HepG2 (cell line): ENCODE measurements at regions not wholly inside any gene's neighbourhood (a gene's known extent, or its start where the extent isn't known, plus 50 kb on each side); places are given as distances from the start of the nearest gene placed in this dataset.
"Not testable (repeated sequence)": the region's sequence is repeated elsewhere in the genome, so short reads cannot be mapped to it uniquely, and the experiment has no call there.

Experiments
- ATAC-seq: fragments of 200-7000 bp; cut with Tn5 transposase; 3 replicates; pipeline ENCODE4 v1.9.1; 2020; ENCODE audit warnings: mild to moderate bottlenecking, moderate library complexity
- BruUV-seq: library from RNA; stranded (reverse); fragments of 400-500 nt; replicated peaks from 2 replicates; lab custom pipeline; 2021; lab: Mats Ljungman, UMichigan
- CTCF ChIA-PET: fragments of 300-600 bp; formaldehyde crosslinking; extraction: SDS; loops from one replicate; lab custom pipeline; 2021; ENCODE audit warnings: low total read pairs, inconsistent platforms, low intra/inter-chr PET ratio; lab: Yijun Ruan, JAX
- POLR2A ChIA-PET: fragments of 350-600 bp; sonication (Branson Sonifier 250); formaldehyde crosslinking; loops from one replicate; lab custom pipeline; 2020; ENCODE audit warnings: antibody characterized with exemption, inconsistent platforms; lab: Yijun Ruan, JAX
- DNase-seq: peaks from one replicate; pipeline ENCODE4 v3.0.0-alpha.2; 2015; ENCODE audit warnings: low spot score
- FAIRE-seq: peaks from 3 replicates; lab custom pipeline; 2011; peaks lifted over from hg19 to GRCh38; lab: Jason Lieb, UNC
- H2AFZ ChIP-seq: one replicate; pipeline ENCODE4 v1.6.1; 2011; ENCODE audit warnings: low read length, inconsistent platforms
- H3K27ac ChIP-seq: fragments of 300-600 bp; 3 replicates; pipeline ENCODE4 v1.8.0; 2011; ENCODE audit warnings: mixed run types, mild to moderate bottlenecking, mixed read lengths, low read length, inconsistent platforms; ENCODE audit not compliant: insufficient read depth; ENCODE audit errors: extremely low read length
- H3K27me3 ChIP-seq, 2 experiments: fragments of 200-600 bp in 1 of 2; 2 replicates in 1 of 2; 3 replicates in 1 of 2; pipeline versions ENCODE4 v1.6.0 to v1.8.0; 2011; ENCODE audit warnings: low read length in 2 of 2, mild to moderate bottlenecking in 2 of 2, moderate library complexity in 2 of 2, inconsistent platforms in 1 of 2; ENCODE audit not compliant: insufficient read depth in 2 of 2, control insufficient read depth in 1 of 2
- H3K36me3 ChIP-seq, 2 experiments: fragments of 200-600 bp in 1 of 2; replicated peaks in 1 of 2; 2 replicates in 1 of 2; 3 replicates in 1 of 2; pipeline versions ENCODE4 v1.5.1 to v1.8.0; 2011; ENCODE audit warnings: low read length in 2 of 2, inconsistent platforms in 1 of 2; ENCODE audit not compliant: insufficient read depth in 2 of 2, control insufficient read depth in 1 of 2
- H3K4me1 ChIP-seq: 2 replicates; pipeline ENCODE4 v1.5.1; 2012; ENCODE audit warnings: low read length, inconsistent platforms; ENCODE audit not compliant: insufficient read depth
- H3K4me2 ChIP-seq: 2 replicates; pipeline ENCODE4 v1.6.0; 2011; ENCODE audit warnings: low read depth, low read length, inconsistent platforms
- H3K4me3 ChIP-seq, 3 experiments: fragments of 200-600 bp in 1 of 3; sonication (generic), shearing (Covaris generic) in 1 of 3; replicated peaks in 1 of 3; 2 replicates each; pipeline ENCODE4 v1.5.1; 2011 to 2016; ENCODE audit warnings: low read length in 3 of 3, inconsistent platforms in 2 of 3, low read depth in 2 of 3, mild to moderate bottlenecking in 2 of 3, control low read depth in 1 of 3, mixed read lengths in 1 of 3; ENCODE audit not compliant: insufficient read depth in 1 of 3
- H3K79me2 ChIP-seq: one replicate; pipeline ENCODE4 v1.6.1; 2011; ENCODE audit warnings: low read length, inconsistent platforms; ENCODE audit not compliant: insufficient read depth
- H3K9ac ChIP-seq: 2 replicates; pipeline ENCODE4 v1.6.0; 2011; ENCODE audit warnings: mild to moderate bottlenecking, low read depth, low read length, inconsistent platforms; ENCODE audit not compliant: insufficient read depth
- H3K9me3 ChIP-seq: 2 replicates; pipeline ENCODE4 v1.5.1; 2012; ENCODE audit warnings: mild to moderate bottlenecking, low read length
- H4K20me1 ChIP-seq: 2 replicates; pipeline ENCODE4 v1.6.0; 2011; ENCODE audit warnings: inconsistent platforms, mild to moderate bottlenecking, low read length, moderate library complexity; ENCODE audit not compliant: insufficient read depth
- CAMTA2 ChIP-seq: sonication (generic); formaldehyde crosslinking; IDR thresholded peaks from 2 replicates; pipeline ENCODE4 v1.4.0; 2020; ENCODE audit warnings: mild to moderate bottlenecking, missing genetic modification reagents, borderline replicate concordance
- FOSL1 ChIP-seq: sonication (generic); formaldehyde crosslinking; IDR thresholded peaks from 2 replicates; pipeline ENCODE4 v1.9.0; 2021; ENCODE audit warnings: missing genetic modification reagents, borderline replicate concordance
- GATAD2A ChIP-seq: IDR thresholded peaks from 2 replicates; pipeline ENCODE4 v1.6.1; 2016
- HOXA3 ChIP-seq: sonication (generic); formaldehyde crosslinking; IDR thresholded peaks from 2 replicates; pipeline ENCODE4 v1.5.0; 2020; ENCODE audit warnings: missing genetic modification reagents
- NCOA2 ChIP-seq: sonication (generic); formaldehyde crosslinking; IDR thresholded peaks from 2 replicates; pipeline ENCODE4 v1.8.0; 2022; ENCODE audit warnings: inconsistent platforms
- NFIC ChIP-seq: IDR thresholded peaks from 2 replicates; pipeline ENCODE4 v1.6.1; 2012; ENCODE audit warnings: mild to moderate bottlenecking, low read length, inconsistent platforms
- ZNF629 ChIP-seq: sonication (generic); formaldehyde crosslinking; conservative IDR thresholded peaks from 2 replicates; pipeline ENCODE4 v1.5.0; 2020; ENCODE audit warnings: missing genetic modification reagents
- ZNF670 ChIP-seq: sonication (generic); formaldehyde crosslinking; IDR thresholded peaks from 2 replicates; pipeline ENCODE4 v1.8.0; 2022; ENCODE audit warnings: mild to moderate bottlenecking, missing genetic modification reagents, borderline replicate concordance
- ZNF850 ChIP-seq: sonication (generic); formaldehyde crosslinking; conservative IDR thresholded peaks from 2 replicates; pipeline ENCODE4 v1.9.0; 2021; ENCODE audit warnings: mild to moderate bottlenecking, missing genetic modification reagents
- WGBS: methylation state at CpG from one replicate; pipeline ENCODE4 v1.1.6; 2017; ENCODE audit warnings: low lambda C conversion rate; 5-methylcytosine and 5-hydroxymethylcytosine counted together
- in situ Hi-C: cut with HindIII; loops from 2 replicates; pipeline ENCODE4 v1.10.0; 2017; ENCODE audit warnings: low pct_unique_long_range_greater_than_20kb; ENCODE audit not compliant: extremely low pct_ligation_motif_present
- intact Hi-C: fragments of 100-400 bp; cut with micrococcal nuclease; formaldehyde crosslinking; loops from one replicate; pipeline ENCODE4 v1.10.0; 2022; ENCODE audit not compliant: unreplicated experiment
- TF ChIP-seq, protein P1 (sequence below): sonication (generic); formaldehyde crosslinking; IDR thresholded peaks from 2 replicates; pipeline ENCODE4 v1.5.1; 2020; ENCODE audit warnings: mild to moderate bottlenecking, missing genetic modification reagents, moderate library complexity

DNA sequence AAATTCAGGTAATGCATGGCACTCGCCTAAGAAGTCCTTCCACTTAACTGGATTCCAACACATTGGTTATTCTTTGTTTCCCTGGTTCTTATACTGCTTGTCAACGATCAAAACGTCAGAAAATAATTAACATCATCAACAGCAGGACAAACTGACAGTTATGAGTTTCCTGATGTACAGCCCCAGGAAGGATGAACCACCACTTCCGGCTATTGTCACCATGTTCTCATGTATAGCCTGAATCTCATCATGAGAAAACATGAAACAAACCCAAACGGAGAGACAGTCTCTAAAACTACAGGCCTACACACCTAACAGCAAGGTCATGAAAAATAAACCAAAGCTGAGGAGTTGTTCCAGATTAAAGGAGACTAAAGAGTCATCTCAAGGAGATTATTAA is 60.5 kb upstream of the FBXO28 start:
- intact Hi-C loops (no loop called here), in situ Hi-C loops (loop anchor here (5.0 kb wide), 1 partner anchor 356 kb away; no protein-coding TSS in a partner anchor)
- ChIA-PET CTCF (no interaction called here), POLR2A (no interaction called here)
- Histone ChIP-seq H4K20me1 (no peaks in the 10 kb centered on the region), H3K4me1 (peaks cover 15% of the 10 kb centered on the region), H3K4me3 (no peak overlapping the region), H3K9ac (no peak overlapping the region), H3K4me2 (no peak overlapping the region), H3K36me3 (no peaks in the 10 kb centered on the region), H3K9me3 (no peaks in the 10 kb centered on the region), H3K27ac (no peak overlapping the region), H3K79me2 (no peaks in the 10 kb centered on the region), H2AFZ (no peak overlapping the region), H3K27me3 (no peaks in the 10 kb centered on the region; a peak in 1 of 5 replicates)
- FAIRE-seq (no peak), ATAC-seq (no peak), DNase-seq (no peak)
- WGBS, result 23% methylated on average over 5 of the region's 5 CpGs
- BruUV-seq, result no TSS peak
- TF ChIP-seq FOSL1 (CRISPR knock-in tag) (no peak), ZNF670 (CRISPR knock-in tag) (no peak), NFIC (no peak), ZNF629 (CRISPR knock-in tag) (no peak), NCOA2 (CRISPR knock-in tag) (no peak)
- TF ChIP-seq, protein P1, sequence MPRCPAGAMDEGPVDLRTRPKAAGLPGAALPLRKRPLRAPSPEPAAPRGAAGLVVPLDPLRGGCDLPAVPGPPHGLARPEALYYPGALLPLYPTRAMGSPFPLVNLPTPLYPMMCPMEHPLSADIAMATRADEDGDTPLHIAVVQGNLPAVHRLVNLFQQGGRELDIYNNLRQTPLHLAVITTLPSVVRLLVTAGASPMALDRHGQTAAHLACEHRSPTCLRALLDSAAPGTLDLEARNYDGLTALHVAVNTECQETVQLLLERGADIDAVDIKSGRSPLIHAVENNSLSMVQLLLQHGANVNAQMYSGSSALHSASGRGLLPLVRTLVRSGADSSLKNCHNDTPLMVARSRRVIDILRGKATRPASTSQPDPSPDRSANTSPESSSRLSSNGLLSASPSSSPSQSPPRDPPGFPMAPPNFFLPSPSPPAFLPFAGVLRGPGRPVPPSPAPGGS, result no peak

DNA sequence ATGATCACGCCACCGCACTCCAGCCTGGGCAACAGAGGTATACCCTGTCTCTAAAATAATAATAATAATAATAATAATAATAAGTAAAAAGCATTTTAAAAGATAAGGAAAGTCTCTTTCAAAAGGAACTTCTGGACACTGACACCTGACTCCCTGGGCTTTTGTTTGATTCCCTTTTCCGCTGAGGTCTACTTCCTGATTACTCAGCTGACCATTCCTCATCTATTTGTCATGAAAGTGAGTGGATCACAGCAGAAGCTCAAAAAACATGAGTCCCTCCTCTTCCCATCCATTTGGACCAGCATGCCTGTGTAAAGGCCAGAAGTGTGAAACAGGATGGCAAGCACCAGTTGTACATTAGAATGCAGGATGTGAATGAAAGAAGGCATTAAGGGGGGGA is 61.1 kb upstream of the FBXO28 start:
- whole genome bisulfite sequencing, result 25% methylated on average over 3 of the region's 3 CpGs

DNA sequence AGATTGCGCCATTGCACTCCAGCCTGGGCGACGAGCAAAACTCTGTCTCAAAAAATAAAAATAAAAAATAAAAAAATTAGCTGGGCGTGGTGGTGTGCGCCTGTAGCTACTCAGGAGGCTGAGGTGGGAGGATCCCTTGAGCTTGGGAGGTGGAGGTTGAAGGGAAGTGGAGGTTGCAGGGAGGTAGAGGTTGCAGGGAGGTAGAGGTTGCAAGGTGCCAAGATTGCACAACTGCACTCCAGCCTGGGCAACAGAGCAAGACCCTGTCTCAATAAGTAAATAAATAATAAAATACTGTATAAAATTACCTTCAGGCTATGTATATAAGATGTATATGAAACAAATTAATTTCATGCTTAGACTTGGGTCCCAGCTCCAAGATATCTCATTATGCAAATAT is 62.1 kb upstream of the FBXO28 start:
- FAIRE-seq, result not testable (repeated sequence)
- in situ Hi-C loops, result loop anchor here (5.0 kb wide), 1 partner anchor 354 kb away; no protein-coding TSS in a partner anchor

More for the DNA sequence above, 61.1 kb upstream of the FBXO28 start:
- Histone ChIP-seq H4K20me1 (no peaks in the 10 kb centered on the region), H2AFZ (no peak overlapping the region), H3K4me2 (no peak overlapping the region)
- in situ Hi-C loops, result loop anchor here (5.0 kb wide), 1 partner anchor 355 kb away; no protein-coding TSS in a partner anchor
- ATAC-seq, result no peak
- CTCF ChIA-PET, result no interaction called here
- TF ChIP-seq CAMTA2 (CRISPR knock-in tag) (no peak), ZNF850 (CRISPR knock-in tag) (no peak), GATAD2A (no peak), HOXA3 (no peak)
- TF ChIP-seq, all 625 proteins: peak for 0
- Histone ChIP-seq H3K27ac (no peak overlapping the region), H3K79me2 (no peaks in the 10 kb centered on the region), H3K27me3 (no peaks in the 10 kb centered on the region; a peak in 1 of 5 replicates), H3K4me1 (peaks cover 11% of the 10 kb centered on the region), H3K4me3 (no peak overlapping the region), H3K36me3 (no peaks in the 10 kb centered on the region), H3K9me3 (no peaks in the 10 kb centered on the region), H3K9ac (no peak overlapping the region)
- intact Hi-C loops, result no loop called here
- DNase-seq (no peak), FAIRE-seq (no peak)
- POLR2A ChIA-PET, result no interaction called here
- BruUV-seq, result no TSS peak

More for the DNA sequence above, 62.1 kb upstream of the FBXO28 start:
- H3K4me2 ChIP-seq, POLR2A ChIA-PET, ATAC-seq, H3K9ac ChIP-seq, BruUV-seq, CTCF ChIA-PET, H4K20me1 ChIP-seq, H3K27me3 ChIP-seq, H3K79me2 ChIP-seq, H3K36me3 ChIP-seq, H3K4me3 ChIP-seq, H3K27ac ChIP-seq, DNase-seq, H3K9me3 ChIP-seq, H3K4me1 ChIP-seq, H2AFZ ChIP-seq: not testable (repeated sequence)
- intact Hi-C loops, result loop anchor here (2.0 kb wide), 1 partner anchor 353 kb away; no protein-coding TSS in a partner anchor
- 69% methylated on average over 5 of the region's 5 CpGs for WGBS
